GM12875 (cell line): ENCODE measurements at regions not wholly inside any gene's neighbourhood (a gene's known extent, or its start where the extent isn't known, plus 50 kb on each side); places are given as distances from the start of the nearest gene placed in this dataset.

Experiments
- H3K4me3 ChIP-seq: one replicate; pipeline ENCODE4 v1.5.1; 2011; ENCODE audit warnings: low read depth, low read length, control low read depth
- TF ChIP-seq, protein P1 (sequence below): IDR thresholded peaks from 2 replicates; pipeline ENCODE4 v1.5.1; 2011; ENCODE audit warnings: low read depth, mild to moderate bottlenecking, control low read depth, inconsistent platforms, low read length, moderate library complexity, borderline replicate concordance; ENCODE audit not compliant: insufficient read depth

DNA sequence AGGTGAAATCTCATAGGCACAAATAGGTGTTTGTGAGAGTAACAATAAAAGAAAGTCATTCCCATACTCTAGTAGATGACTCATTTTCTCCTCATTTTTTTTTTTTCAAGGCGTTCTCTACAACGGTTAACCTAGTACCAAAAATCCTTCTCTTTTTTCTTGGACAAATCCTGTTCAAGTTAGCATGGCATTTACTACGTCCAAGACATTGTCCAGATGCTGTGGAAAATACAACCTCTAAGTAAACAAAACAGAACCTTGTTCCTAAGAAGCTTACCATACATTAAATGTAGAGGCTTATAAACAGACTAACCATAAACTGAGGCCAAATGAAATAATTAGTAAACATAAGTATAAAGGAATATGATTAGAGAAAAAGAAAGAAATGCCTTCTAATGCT is 76.2 kb upstream of the RGS4 start:
- TF ChIP-seq, protein P1, sequence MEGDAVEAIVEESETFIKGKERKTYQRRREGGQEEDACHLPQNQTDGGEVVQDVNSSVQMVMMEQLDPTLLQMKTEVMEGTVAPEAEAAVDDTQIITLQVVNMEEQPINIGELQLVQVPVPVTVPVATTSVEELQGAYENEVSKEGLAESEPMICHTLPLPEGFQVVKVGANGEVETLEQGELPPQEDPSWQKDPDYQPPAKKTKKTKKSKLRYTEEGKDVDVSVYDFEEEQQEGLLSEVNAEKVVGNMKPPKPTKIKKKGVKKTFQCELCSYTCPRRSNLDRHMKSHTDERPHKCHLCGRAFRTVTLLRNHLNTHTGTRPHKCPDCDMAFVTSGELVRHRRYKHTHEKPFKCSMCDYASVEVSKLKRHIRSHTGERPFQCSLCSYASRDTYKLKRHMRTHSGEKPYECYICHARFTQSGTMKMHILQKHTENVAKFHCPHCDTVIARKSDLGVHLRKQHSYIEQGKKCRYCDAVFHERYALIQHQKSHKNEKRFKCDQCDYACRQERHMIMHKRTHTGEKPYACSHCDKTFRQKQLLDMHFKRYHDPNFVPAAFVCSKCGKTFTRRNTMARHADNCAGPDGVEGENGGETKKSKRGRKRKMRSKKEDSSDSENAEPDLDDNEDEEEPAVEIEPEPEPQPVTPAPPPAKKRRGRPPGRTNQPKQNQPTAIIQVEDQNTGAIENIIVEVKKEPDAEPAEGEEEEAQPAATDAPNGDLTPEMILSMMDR: no peak
- no peak overlapping the region for H3K4me3 ChIP-seq

DNA sequence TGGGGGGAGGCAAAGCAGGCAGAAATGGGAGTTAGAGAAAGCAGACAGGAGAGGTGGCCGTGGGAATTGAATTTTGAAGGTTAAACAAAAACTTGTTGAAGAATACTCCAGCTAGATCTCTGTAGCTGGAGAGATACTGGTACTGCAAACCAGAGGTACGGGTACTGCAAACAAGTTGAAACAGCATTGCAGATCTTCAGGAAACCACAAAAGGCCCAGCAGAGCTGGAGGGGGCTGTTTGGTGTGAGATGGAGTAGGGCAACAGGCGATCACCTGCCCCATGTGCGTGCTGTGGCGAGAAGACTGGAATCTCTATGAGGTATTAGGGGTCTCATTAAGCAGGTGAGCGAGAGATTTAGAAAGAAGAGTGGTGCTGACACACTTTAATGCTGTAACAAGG is 77.7 kb upstream of the RGS4 start:
- no peak overlapping the region for H3K4me3 ChIP-seq
- TF ChIP-seq, protein P1: no peak

DNA sequence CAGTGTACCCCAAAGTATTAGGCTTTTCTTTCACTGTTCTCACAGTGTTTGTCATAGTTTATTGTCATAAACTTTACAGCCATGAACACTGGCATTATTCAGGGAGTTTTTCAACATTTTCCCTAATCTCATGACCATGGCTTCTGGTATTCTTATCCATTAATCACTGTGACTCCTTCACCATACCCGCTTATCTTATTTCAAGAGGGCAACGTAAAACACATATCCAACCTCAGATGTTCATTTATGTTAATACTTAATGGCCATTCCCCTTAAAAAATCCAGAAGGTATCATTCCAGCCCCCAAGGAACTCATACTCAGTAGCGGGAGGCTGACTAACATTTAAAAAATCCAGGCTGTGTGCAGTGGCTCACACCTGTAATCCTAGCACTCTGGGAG is 78.5 kb upstream of the RGS4 start:
- TF ChIP-seq, protein P1: no peak
- H3K4me3 ChIP-seq: no peak overlapping the region

DNA sequence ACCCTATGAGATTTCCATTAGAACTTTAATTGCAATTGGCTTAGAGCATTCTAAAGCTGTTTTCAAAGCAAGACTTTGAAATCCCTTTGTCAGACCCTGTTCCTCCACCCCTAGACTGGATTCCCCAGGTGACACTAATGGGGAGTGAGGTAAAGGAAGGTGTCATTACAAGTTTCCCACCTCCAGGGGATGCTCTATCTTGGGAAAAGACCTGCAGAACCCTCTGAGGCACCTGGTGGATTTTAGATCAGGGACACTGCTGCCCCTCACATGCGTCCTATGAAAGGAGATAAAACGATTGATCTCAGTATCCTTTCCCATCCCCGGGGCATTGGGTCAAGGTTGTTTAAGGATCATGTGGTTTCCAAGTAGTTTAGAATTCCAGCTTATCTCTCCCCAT is 80.3 kb upstream of the RGS4 start:
- H3K4me3 ChIP-seq: no peak overlapping the region
- TF ChIP-seq, protein P1: peak; percentile 4; the same call in 1 of the 2 replicates

DNA sequence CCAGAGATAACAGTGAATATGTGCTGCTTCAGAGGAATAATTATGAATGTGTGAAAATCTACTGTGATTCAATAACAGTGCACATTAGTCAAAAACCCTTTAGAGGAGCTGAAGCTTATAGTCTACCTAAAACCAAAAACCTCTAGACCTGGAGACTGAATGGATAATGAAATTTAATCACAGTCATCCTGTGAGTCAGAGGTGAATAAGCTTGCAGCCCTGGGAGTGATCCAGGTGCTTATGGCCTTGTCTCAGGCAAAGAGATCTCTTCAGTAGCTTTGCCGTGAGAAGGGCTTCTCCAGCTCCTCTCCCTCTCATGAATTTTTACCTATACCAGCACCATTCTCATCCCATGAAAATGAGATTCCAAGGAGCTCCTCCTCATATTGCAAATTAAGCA is 81.3 kb upstream of the RGS4 start:
- TF ChIP-seq, protein P1: no peak
- no peak overlapping the region for H3K4me3 ChIP-seq

DNA sequence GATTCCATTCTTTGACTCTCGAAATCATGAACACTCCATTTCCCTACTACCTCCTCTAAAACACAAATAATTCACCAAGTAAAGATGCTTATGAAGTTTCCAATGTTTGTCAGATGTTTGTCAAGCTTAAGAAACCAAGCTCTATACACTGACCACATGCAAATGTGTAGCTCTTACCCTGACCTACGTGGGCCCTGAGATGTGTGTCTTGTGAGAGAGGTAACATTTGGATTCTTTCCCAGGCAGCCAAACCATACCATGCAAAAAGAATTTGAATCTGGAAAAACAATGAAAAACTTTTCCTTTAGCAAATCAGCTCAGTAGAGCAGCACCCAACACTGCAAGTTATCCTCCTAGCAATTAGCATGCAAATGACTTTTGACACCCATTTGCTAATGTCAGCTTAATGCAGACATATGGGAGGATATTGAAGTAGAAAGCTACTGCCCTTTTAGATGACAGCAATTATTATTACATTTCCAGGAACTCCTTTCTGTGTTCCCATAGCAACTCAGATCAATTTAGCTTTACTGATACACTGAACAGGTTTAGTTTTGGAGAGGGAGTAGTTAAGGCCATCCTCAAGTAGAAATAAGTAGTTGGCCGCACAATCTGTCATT is 83.2 kb upstream of the RGS4 start:
- TF ChIP-seq, protein P1: no peak
- H3K4me3 ChIP-seq: no peak overlapping the region

DNA sequence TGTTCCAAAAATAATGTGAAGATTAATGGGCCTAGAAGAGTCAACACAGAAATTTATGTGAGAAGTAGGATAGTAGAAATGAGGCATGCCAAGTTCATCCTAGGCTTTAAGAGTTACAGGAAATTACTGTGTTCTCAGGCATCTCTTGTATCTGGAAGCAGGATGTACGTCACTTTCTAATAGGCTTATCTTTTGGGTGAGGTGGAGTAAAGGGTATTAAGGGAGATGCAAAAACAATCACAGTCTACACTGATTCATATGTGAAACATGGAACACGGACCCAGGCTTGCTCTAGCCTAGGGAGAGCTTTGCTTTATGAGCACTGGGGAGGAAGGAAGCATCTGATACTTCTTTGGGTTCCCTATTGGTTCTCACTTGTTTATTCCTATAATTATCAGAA is 84.5 kb upstream of the RGS4 start:
- TF ChIP-seq, protein P1: no peak
- no peak overlapping the region for H3K4me3 ChIP-seq
